HCT116 (cell line): ENCODE measurements at regions not wholly inside any gene's neighbourhood (a gene's known extent, or its start where the extent isn't known, plus 50 kb on each side); places are given as distances from the start of the nearest gene placed in this dataset.

ENCODE experiments used
- ATAC-seq: fragments of 200-7000 bp; cut with Tn5 transposase; 2 replicates; pipeline ENCODE4 v1.9.1; 2020; ENCODE audit warnings: mild to moderate bottlenecking, moderate library complexity
- BruUV-seq: library from RNA; stranded (reverse); fragments of 400-500 nt; replicated peaks from 2 replicates; lab custom pipeline; 2021; lab: Mats Ljungman, UMichigan
- CTCF ChIA-PET: fragments of 300-600 bp; sonication (Branson Sonifier 250); formaldehyde crosslinking; loops from one replicate; lab custom pipeline; 2021; ENCODE audit warnings: antibody characterized with exemption; lab: Charles Lee
- POLR2A ChIA-PET: fragments of 300-600, 350-600 bp; sonication (Branson Sonifier 250); formaldehyde crosslinking; loops from one replicate; lab custom pipeline; 2021; ENCODE audit warnings: antibody characterized with exemption; lab: Charles Lee
- RAD21 ChIA-PET, 2 experiments: fragments of 300-600 bp; sonication (Branson Sonifier 250); formaldehyde crosslinking; loops; one replicate each; lab custom pipeline; 2023; ENCODE audit warnings: low total read pairs in 2 of 2; ENCODE audit not compliant: uncharacterized antibody in 2 of 2, unreplicated experiment in 2 of 2, low non-redundant PET in 1 of 2; lab: Charles Lee
- DNase-seq: peaks from one replicate; pipeline ENCODE4 v3.0.0-alpha.2; 2010; ENCODE audit warnings: low read depth, low spot score
- H2AFZ ChIP-seq: fragments of 200-600 bp; shearing (Covaris generic), sonication (generic); 2 replicates; pipeline ENCODE4 v1.6.1; 2017; ENCODE audit warnings: low read depth, mixed run types, mixed read lengths, antibody characterized with exemption, low read length; ENCODE audit not compliant: poor library complexity, severe bottlenecking
- H3K27ac ChIP-seq: 2 replicates; pipeline ENCODE4 v1.5.1; 2012; ENCODE audit warnings: low read depth, low read length
- H3K27me3 ChIP-seq: fragments of 200-600 bp; sonication (generic); 2 replicates; pipeline ENCODE4 v1.6.1; 2016; ENCODE audit warnings: mixed run types, low read length, mixed read lengths; ENCODE audit not compliant: insufficient read depth
- H3K36me3 ChIP-seq, 2 experiments: fragments of 200-500 bp in 1 of 2; fragments of 200-600 bp in 1 of 2; sonication (Bioruptor generic) in 1 of 2; sonication (generic) in 1 of 2; 2 replicates each; pipeline versions ENCODE4 v1.5.1 to v1.6.1; 2014 to 2016; ENCODE audit warnings: low read length in 2 of 2, inconsistent platforms in 1 of 2, mixed read lengths in 1 of 2, mixed run types in 1 of 2; ENCODE audit not compliant: insufficient read depth in 2 of 2, control insufficient read depth in 1 of 2
- H3K4me1 ChIP-seq, 2 experiments: fragments of 200-600 bp in 1 of 2; sonication (generic) in 1 of 2; 2 replicates each; pipeline versions ENCODE4 v1.5.1 to v1.6.1; 2012 to 2017; ENCODE audit warnings: low read length in 2 of 2, inconsistent platforms in 1 of 2, mild to moderate bottlenecking in 1 of 2, mixed read lengths in 1 of 2, mixed run types in 1 of 2, moderate library complexity in 1 of 2; ENCODE audit not compliant: insufficient read depth in 2 of 2, control insufficient read depth in 1 of 2
- H3K4me2 ChIP-seq: fragments of 200-600 bp; sonication (generic); 2 replicates; pipeline ENCODE4 v1.6.1; 2017; ENCODE audit warnings: mixed run types, low read length, mixed read lengths
- H3K4me3 ChIP-seq, 2 experiments: fragments of 200-600 bp in 1 of 2; sonication (generic) in 1 of 2; replicated peaks in 1 of 2; 2 replicates each; pipeline ENCODE4 v1.5.1; 2011 to 2016; ENCODE audit warnings: low read length in 2 of 2, control low read depth in 1 of 2, low read depth in 1 of 2, mild to moderate bottlenecking in 1 of 2, mixed read lengths in 1 of 2, mixed run types in 1 of 2
- H3K79me2 ChIP-seq: fragments of 200-600 bp; sonication (generic); 2 replicates; pipeline ENCODE4 v1.6.1; 2017; ENCODE audit warnings: mild to moderate bottlenecking, mixed run types, low read length, moderate library complexity, mixed read lengths; ENCODE audit not compliant: insufficient read depth
- H3K9ac ChIP-seq: fragments of 200-600 bp; sonication (generic); 2 replicates; pipeline ENCODE4 v1.6.1; 2016; ENCODE audit warnings: low read length, mixed read lengths
- H3K9me2 ChIP-seq: fragments of 200-600 bp; sonication (generic), shearing (Covaris generic); 2 replicates; pipeline ENCODE4 v1.6.1; 2017; ENCODE audit warnings: mixed run types, mild to moderate bottlenecking, moderate library complexity; ENCODE audit not compliant: insufficient read depth
- H3K9me3 ChIP-seq, 2 experiments: fragments of 200-500 bp in 1 of 2; fragments of 200-600 bp in 1 of 2; sonication (Bioruptor generic) in 1 of 2; sonication (generic) in 1 of 2; 2 replicates each; pipeline ENCODE4 v1.6.1; 2014 to 2017; ENCODE audit warnings: low read length in 2 of 2, mixed read lengths in 2 of 2, inconsistent platforms in 1 of 2, low read depth in 1 of 2, mild to moderate bottlenecking in 1 of 2, mixed run types in 1 of 2, moderate library complexity in 1 of 2; ENCODE audit not compliant: control insufficient read depth in 1 of 2, insufficient read depth in 1 of 2
- H4K20me1 ChIP-seq: fragments of 200-600 bp; sonication (generic), shearing (Covaris generic); 2 replicates; pipeline ENCODE4 v1.6.1; 2017; ENCODE audit warnings: mixed run types, mild to moderate bottlenecking, moderate library complexity; ENCODE audit not compliant: insufficient read depth
- CEBPB ChIP-seq: IDR thresholded peaks from 2 replicates; pipeline ENCODE4 v1.6.1; 2012; ENCODE audit warnings: low read depth
- ELF1 ChIP-seq: IDR thresholded peaks from 2 replicates; pipeline ENCODE4 v1.6.1; 2012; ENCODE audit warnings: low read depth, borderline replicate concordance
- EZH2phosphoT487 ChIP-seq: fragments of 200-600 bp; IDR thresholded peaks from 2 replicates; pipeline ENCODE4 v1.6.1; 2018; ENCODE audit warnings: antibody characterized with exemption, borderline replicate concordance
- FOSL1 ChIP-seq: IDR thresholded peaks from 2 replicates; pipeline ENCODE4 v1.6.1; 2012; ENCODE audit warnings: low read depth
- POLR2A ChIP-seq: IDR thresholded peaks from 2 replicates; pipeline ENCODE4 v1.7.0; 2011; ENCODE audit warnings: borderline replicate concordance; ENCODE audit not compliant: insufficient read depth, insufficient read length; ENCODE audit errors: extremely low read depth
- POLR2AphosphoS5 ChIP-seq: IDR thresholded peaks from 2 replicates; pipeline ENCODE4 v1.6.1; 2011; ENCODE audit warnings: mild to moderate bottlenecking, low read depth, low read length, moderate library complexity
- RAD21 ChIP-seq: IDR thresholded peaks from 2 replicates; pipeline ENCODE4 v1.6.1; 2012; ENCODE audit warnings: low read depth, mild to moderate bottlenecking
- SIN3A ChIP-seq: IDR thresholded peaks from 2 replicates; pipeline ENCODE4 v1.6.1; 2012; ENCODE audit warnings: low read depth
- SRF ChIP-seq: IDR thresholded peaks from 2 replicates; pipeline ENCODE4 v1.6.1; 2012; ENCODE audit warnings: low read depth
- TCF7L2 ChIP-seq: IDR thresholded peaks from 2 replicates; pipeline ENCODE4 v1.7.0; 2011; ENCODE audit warnings: borderline replicate concordance, inconsistent platforms; ENCODE audit not compliant: insufficient read depth, insufficient read length; ENCODE audit errors: extremely low read depth
- ZBTB33 ChIP-seq: IDR thresholded peaks from 2 replicates; pipeline ENCODE4 v1.6.1; 2011; ENCODE audit warnings: mild to moderate bottlenecking, low read length, moderate library complexity; ENCODE audit not compliant: insufficient replicate concordance; ENCODE audit errors: extremely low read depth
- ZFX ChIP-seq: fragments of 450-650 bp; IDR thresholded peaks from 2 replicates; pipeline ENCODE4 v1.6.1; 2017
- intact Hi-C: fragments of 100-400 bp; cut with micrococcal nuclease; formaldehyde crosslinking; loops from 2 replicates; pipeline ENCODE4 v1.10.0; 2022

GRCh38 chr10:31700181-31700611 lies 228.4 kb downstream of the ARHGAP12 start:
- ATAC-seq (no peak), DNase-seq (no peak)
- H3K4me1 ChIP-seq, result no peaks in the 10 kb centered on the region
- ChIA-PET CTCF (no interaction called here), POLR2A (no interaction called here), RAD21 (no interaction called here)
- H3K36me3 ChIP-seq, result no peaks in the 10 kb centered on the region
- H4K20me1 ChIP-seq, result no peaks in the 10 kb centered on the region
- no peaks in the 10 kb centered on the region for H3K9me3 ChIP-seq
- H3K9me2 ChIP-seq, result no peaks in the 10 kb centered on the region
- no peak overlapping the region for H3K4me3 ChIP-seq
- no peak for TF ChIP-seq ELF1
- TF ChIP-seq CEBPB, result no peak
- TF ChIP-seq RAD21, result no peak
- TF ChIP-seq SIN3A, result no peak
- no peak for TF ChIP-seq ZBTB33
- TF ChIP-seq POLR2A, result no peak
- TF ChIP-seq TCF7L2, result no peak
- no peak for TF ChIP-seq SRF
- TF ChIP-seq FOSL1, result no peak
- TF ChIP-seq EZH2phosphoT487, result no peak
- TF ChIP-seq ZFX, result no peak
- TF ChIP-seq POLR2AphosphoS5, result no peak
- no peak overlapping the region for H3K4me2 ChIP-seq
- no peak overlapping the region for H2AFZ ChIP-seq
- H3K27me3 ChIP-seq, result no peaks in the 10 kb centered on the region
- no TSS peak for BruUV-seq
- intact Hi-C loops, result no loop called here
- H3K79me2 ChIP-seq, result no peaks in the 10 kb centered on the region
- no peak overlapping the region for H3K27ac ChIP-seq
- H3K9ac ChIP-seq, result no peak overlapping the region
